Medulla oblongata (tissue), 1 donor: ENCODE measurements at regions not wholly inside any gene's neighbourhood (a gene's known extent, or its start where the extent isn't known, plus 50 kb on each side); places are given as distances from the start of the nearest gene placed in this dataset.

Experiments used
- DNase-seq: peaks from one replicate; pipeline ENCODE4 v3.0.0-alpha.2; 2015; ENCODE audit errors: extremely low spot score

DNA sequence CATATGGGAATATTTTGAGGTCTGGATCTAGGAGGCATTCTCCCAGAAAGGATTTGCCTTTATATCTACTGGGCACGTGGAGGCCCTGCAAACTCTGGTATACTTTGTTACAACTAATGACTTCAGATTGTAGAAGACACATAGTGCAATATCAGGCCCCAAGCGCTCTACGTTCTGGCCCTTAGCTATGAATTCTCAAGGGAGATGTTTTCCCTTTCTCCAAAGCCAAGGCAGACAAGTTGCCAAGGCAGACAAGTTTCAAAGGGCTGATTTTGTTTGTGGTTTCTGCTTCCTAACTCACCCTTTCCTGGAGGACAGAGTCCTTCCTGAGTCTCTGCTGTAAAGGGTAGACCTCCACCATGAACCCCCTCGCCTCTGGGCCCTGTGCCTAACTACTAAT is 99.4 kb upstream of the CTTNBP2 start:
- peak; percentile 19 for DNase-seq

DNA sequence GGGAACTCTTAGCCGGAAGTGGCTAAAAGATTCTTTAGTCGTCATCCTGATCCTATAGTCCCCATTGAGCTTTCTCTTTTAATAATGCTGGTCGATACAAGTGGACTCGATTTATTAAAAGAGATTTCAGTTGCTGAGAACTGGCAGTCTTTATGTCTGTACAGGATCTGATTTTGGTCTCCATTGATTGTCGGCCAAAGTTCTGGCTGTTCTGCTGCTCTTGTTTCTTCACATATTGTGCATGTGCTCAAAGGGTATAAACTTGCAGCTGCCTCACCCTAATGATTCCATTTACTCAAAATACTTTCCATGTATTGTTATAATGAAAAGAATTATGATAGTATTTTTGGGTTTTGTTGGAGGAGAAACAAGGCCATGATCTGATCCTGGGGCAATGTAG is 100.7 kb upstream of the CTTNBP2 start:
- DNase-seq: no peak

DNA sequence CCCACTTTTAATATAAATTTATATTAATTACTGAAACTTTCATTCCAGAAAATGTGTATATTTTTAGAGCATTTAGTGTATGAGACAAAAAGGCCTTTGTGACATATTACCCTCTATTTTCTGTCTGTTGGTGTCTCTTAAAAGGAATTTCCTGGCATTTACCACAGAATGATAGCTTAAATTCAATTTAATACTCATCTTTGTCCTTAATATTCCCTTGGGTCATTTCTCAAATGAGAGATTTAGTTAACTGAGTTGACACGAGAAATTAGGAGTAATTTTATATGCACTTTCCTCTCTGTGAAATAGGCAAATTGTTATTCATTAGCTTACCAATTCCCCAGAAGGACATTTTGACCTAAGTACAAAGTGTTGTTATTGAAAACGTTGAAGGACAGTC is 101.7 kb upstream of the CTTNBP2 start:
- no peak for DNase-seq

DNA sequence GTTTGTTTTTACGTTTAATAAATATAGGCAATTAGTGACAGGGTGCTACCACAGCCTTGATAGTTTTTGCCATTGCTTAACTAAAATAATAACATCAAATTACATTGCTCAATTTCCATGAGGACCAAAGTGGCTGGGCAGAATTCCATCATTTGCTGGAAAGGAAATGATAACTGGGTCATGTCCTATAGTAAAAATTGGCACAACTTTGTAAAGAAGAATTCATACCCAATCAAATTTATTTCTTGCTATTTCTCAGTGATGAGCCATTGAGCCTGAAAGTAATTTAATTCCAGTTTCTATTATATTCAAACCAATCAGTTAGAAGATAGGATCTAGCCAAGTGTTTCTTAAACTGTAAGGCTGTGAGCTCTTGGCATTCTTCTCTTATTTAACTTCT is 102.2 kb upstream of the CTTNBP2 start:
- DNase-seq: no peak

DNA sequence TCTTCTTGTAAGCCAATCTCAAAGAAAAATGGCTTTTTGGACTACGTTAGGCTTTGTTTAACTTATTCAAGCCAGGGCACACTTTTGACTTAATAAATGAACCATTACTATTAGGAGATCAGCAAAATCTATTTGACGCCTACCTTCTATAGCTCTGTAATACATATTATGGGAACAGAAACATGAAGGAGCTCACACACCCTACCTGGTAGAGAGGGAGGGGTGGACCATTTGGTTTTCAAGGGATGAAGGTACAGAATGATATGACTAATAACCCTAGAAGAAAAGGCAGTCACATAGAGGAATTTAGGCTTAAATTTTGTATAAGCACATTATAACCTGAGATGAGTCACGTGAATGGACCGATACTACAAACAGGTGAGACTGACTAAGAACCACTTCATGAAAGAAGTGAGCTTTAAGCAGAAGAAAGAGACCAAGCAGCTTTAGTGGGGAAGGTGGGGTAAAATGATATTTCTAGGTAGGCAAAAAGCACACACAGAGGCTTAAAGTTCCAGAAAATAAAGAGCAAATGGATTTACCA is 106.8 kb upstream of the CTTNBP2 start:
- no peak for DNase-seq

DNA sequence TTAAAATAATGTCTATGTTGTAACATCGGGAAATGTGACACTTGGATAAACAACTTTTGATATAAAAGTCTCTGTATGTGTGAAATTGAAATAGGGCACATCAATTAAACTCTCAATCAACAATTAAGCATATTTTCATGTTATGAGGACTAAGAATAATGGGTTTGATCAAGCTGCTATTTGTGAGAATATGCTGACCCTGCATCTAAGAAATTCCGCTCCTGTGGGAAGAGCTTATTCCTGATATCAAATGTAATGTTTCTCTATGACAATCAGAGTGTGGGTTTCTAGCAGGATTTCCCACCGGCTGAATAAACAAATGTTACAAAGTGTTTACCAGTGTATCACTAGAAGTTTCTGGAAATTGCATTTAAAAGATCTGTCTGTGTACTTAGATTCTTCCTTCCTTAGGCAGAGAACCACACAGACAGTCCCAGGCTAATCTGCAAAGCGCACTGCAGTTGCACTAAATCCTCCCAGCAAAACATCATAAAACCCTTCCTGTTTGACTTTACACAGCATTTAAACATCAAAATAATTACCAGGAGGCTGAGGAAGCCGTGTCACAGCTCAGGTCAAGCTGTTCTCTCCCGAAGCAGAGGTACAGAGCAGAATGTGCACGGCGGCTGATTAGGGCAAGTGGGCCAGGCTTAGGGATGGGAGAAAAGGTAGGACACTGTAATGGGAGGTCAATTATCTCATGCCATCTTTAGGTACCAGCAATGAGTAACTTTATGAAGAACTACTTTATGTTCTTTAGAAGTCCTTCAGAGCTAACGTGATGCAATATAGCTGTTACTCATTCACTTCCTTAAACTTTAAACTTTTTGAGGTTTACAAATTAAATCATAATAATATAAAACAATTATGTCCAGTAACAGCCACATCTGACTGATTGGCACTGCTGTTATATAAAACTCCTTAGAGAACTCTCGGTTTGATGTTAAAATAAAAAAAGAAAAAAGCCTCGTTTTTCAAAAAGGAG is 109.1 kb upstream of the CTTNBP2 start:
- no peak for DNase-seq

DNA sequence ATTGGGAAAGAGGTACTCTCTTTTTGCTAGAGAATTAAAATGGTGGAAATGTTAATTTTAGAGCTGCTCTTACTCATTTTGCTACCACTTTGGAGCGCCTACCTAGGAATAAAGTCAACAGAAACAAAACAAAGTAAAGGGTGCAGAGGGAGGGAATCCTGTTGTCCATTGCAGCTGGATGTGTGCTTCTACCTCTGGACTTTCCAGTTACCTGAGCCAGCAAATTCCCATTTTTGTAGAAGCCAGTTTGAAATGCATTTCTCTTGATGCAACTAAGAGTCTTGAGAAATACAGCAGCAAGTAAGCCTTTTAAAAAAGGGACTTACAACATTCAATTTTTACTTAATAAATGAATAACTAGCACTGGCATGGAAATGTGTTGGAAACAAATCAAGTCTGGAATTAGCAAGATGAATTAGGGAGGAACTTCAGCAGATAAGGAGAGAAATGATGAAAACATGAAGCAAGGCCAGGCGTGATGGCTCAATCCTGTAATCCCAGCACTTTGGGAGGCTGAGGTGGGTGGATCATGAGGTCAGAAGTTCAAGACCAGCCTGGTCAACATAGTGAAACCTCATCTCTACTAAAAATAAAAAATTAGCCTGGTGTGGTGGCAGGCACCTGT is 113.5 kb upstream of the CTTNBP2 start:
- DNase-seq: no peak

DNA sequence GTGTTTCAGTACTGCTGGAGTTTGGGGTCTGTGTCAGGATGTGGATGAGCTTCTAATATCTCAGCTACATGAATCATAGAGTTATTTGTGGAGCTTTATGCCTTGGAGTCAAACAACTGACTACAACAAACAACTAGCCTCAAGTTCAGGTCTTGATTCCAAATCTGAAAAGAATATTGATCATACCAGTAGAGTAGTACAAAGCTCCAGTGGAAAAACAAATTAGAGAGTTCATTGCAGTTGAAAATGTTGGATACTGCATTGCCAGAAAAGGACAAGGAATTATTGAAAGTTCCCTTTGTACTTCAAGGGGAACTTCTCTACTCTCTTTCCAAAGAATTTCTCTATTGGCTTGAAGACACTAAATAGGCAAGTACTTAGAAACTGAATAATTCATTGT is 117.6 kb upstream of the CTTNBP2 start:
- no peak for DNase-seq

DNA sequence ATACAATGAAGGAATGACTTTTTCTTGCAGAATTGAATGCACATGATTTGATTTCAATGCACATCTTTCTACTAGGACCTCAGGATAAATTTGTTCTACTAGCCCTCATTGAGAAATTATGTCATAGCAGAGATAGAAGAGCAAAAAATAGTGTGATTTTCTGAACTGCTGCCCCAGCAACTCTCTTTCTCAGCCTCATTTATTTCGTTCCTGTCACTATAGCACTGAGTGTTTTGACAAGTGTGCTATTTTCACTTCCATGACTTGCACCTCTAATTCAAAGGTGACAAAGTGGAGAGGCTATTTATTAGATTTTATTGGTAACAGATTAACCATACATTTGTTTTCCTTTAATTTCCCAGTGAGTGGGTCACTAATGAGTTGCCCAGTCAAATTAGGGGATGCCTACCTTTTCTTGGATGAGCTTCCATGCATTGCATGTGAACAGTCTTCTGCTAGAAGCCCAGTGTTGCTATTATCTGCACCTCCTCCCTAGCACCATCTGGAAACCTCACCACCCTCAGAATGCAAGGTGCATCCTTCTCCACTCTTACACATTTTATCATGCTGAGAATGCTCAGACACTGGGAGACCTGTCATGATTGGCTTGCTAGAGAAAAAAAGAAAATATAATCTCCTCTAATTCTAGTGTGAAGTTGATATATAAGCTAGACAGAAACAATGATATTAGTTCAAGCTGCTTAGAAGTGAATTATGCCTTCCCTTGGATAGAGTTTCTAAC is 119.6 kb upstream of the CTTNBP2 start:
- no peak for DNase-seq

DNA sequence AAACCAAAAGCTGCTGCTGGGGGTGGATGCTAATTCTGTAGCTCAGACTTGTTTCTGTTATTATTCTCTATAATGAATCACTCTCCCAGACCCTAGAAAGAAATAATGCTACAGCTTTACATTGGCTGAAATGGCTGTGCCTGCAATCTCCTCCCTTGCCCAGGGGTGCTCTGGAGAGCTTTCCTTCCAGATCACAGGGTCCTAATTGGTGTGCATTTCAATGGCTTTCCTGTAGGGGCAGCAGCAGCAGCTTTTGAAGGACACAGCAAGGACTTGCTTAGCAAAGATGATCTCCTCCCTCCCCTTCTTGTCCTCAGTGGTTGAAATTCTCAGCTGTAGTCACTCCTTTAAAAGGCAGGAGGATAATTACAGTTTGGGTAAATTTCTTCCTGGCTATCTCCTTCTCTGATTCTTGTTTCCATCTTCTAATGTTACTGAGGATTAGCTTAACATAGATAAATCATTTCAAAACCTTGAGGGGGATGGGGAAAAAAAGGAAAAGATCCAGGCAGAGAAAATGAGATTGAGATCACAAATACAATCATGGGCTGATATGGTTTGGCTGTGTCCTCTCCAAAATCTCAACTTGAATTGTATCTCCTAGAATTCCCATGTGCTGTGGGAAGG is 120.2 kb upstream of the CTTNBP2 start:
- peak; percentile 32 for DNase-seq

DNA sequence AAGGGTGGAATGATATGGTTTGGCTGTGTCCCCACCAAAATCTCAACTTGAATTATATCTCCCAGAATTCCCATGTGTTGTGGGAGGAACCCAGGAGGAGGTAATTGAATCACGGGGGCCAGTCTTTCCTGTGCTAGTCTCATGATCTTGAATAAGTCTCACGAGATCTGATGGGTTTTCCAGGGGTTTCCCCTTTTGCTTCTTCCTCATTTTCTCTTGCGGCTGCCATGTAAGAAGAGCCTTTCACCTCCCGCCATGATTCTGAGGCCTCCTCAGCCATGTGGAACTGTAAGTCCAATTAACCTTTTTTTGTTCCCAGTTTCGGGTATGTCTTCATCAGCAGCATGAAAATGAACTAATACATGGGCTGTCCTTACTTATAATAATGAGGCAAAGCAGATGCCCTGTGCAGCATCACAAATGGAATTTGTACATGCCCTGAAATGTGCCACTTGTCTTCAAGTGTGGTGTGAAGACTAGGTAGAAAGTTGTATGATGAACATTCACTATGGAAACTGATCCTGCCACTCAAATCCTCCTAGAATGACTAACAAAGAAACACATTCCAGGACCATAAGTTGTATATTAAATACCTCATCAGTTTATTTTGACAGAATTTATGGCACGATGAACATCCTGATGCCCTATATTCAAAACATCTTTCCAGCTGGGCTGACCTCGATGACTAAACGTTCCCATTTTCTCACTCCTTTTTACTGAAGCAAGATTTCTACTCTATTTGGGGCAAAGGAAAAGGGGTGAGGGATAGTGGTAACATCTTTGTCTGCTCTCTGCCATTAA is 122.8 kb upstream of the CTTNBP2 start:
- no peak for DNase-seq

DNA sequence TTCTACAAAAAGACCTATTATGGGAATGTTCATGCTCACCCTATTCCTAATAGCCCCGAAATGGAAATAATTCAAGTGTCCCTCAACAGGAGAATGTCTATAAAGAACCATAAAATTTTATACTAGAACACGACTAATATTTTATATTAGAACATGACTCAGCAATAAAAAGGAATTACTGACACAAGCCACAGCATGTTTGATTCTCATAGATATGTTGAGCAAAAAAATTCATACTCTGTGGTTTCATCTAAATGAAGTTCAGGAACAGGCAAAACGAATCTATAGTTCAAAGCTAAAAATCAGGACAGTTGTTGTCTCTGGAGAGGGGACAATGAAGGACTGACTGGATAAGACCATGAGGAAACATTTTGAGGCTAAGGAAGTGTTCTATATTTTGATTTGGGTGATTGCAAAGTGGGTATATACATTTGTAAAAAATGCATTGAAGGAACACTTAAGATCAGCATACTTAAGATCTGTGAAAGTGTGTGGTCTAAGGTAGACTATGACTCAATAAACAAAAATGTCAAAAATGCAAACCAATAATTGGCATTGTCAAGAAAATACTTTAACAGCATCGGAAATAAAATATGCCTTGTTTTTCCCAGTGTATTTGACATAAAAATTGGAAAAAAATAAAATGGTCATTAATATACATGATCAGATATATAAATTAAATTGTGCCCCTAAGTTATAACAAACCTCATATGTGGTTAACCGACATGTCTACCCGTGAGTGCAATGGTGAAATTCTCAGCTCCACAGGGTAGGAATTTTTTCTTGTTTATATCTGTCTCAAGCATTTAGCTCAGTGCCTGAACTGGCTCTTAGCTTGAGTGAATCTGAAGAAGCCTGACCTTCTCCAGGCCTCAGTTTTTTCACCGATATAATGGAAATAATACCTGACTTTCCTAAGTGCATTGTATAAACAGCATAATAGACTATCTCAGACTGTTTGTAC is 124.9 kb upstream of the CTTNBP2 start:
- no peak for DNase-seq

DNA sequence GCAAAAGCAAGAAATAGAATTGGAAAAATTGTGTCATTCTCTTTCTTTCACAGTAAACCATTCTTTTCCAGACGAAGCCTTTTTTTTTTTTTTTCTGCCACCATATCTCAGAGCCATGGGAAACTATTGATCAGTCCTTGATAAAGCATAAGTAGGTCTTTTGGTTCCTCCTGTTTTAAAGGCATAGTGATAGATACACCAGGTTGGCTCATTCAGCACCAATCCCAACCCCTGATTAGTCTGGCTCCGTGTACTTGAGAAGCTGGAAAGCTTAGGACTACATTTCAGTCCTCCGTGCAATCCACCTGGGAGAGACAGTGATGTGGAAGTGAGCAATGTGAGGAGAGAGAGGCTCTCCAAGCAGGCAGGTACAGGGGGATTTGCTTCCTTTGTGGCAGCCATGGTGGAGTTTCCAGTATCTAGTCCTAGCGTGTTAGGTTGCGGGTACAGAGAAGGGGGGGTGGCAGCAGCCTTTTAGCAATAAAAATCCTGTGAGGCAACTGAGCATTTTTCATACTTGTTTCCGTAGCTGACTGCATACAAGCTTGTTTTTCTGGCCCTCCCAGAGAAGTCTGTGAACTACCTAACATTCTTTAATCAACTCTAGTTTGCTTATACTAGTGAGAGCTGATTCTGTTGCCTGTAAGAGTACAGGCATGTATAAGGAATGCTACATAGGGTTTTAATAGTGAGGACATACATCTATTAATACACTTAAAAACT is 127.4 kb upstream of the CTTNBP2 start:
- no peak for DNase-seq

DNA sequence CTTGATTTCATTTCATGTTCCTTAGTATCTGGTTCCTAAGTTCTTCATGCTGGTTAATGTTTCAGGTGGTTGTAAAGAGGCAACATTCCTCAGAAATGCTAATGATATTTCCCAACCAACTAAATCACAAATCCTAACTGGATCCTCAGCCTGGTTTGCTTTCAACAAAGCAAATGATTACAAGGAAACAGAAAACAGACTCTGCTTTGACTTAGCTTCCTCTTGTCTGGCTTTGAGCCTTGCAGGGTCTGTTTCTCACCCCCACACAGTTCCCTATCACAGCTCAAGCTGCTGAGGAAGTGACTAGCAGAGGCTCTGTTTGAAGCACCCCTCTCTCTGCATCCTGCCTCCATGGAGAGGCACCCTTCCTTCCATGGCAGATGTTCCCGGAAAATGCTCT is 130.2 kb upstream of the CTTNBP2 start:
- peak; percentile 13 for DNase-seq

DNA sequence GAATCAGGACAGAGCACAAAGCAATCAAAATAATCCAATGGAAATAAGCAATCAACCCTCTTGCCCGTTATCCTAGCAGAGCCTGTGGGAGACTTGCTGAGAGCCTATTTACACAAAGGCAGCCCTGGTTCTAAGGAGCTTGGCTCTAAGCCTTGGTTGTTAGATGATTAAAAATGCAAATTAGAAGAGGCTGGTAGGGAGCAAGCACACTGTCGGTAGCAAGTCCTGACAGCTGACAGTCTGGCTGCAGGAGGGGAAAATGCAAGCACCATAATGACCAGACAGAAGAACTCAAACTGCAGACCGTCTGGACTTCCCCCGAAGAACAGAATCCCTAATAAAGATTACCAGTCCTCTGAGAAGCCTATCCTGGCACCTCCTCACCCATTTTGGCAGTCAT is 131.8 kb upstream of the CTTNBP2 start:
- peak; percentile 50 for DNase-seq

DNA sequence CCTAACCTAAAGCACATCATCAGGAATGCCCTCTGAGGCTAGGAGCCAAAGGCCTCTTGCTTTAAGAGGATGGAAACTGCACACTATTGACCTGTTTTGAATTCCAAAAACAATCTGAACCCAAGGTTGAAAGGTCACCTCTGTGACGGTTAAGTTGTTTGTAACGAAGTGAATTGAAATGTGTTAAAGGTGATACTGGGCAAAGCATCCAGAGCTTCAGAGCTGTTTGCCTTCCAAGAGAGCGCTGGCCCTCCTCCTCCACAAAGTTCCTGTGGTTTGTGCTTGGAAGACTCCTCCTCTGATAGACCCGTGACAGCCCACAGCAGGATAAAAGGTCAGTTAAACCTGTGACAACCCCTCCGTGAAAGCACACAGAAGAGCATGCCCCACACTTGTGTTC is 133.7 kb upstream of the CTTNBP2 start:
- no peak for DNase-seq

DNA sequence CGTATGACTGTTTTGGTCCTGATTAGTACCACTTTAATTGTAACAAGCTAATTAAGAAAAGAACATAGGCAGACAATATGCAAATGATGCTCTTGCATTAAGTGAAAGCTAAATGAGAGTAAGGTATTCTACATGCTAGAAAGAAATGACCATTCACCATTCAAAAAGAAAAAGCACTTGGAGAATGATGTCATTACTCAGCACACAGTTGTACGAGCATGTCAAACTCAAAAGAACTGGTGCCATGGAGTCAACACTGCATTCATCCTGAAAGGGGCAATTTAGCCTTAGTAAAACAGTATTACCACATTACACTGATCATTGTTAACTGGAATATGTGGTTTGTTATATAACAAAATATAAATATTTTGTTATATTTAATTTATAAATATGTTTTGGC is 136.2 kb upstream of the CTTNBP2 start:
- peak; percentile 12 for DNase-seq

DNA sequence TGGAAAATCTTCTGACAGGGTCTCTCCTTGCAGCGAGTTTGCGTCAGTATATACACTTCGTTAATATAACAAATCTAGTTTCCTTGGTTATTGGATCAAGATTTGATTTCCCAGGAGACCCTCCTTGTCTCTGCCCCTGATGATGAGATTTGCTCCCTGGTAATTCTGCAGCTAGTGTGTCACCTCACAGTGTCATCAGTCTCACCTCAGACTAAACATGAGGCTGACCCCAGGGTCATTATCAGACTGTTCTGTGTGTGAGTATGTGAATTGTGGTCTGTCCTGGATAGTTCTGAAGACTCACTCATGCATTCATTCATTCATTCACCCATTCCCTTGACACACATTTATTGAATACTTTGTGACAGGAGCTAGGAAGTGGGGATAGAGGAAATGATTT is 138.4 kb upstream of the CTTNBP2 start:
- DNase-seq: no peak
